Nephron (organoid): ENCODE measurements at regions not wholly inside any gene's neighbourhood (a gene's known extent, or its start where the extent isn't known, plus 50 kb on each side); places are given as distances from the start of the nearest gene placed in this dataset.

Source experiments
- H3K27ac Mint-ChIP-seq, 3 experiments: 2 replicates each; pipeline ENCODE4 v1.8.0; 2020; ENCODE audit warnings: mixed read lengths in 3 of 3, mild to moderate bottlenecking in 2 of 3, moderate library complexity in 1 of 3
- H3K27me3 Mint-ChIP-seq: 2 replicates; pipeline ENCODE4 v1.8.0; 2021; ENCODE audit warnings: low read depth, mild to moderate bottlenecking, moderate library complexity, mixed read lengths
- H3K36me3 Mint-ChIP-seq: 2 replicates; pipeline ENCODE4 v1.8.0; 2020; ENCODE audit warnings: low read depth, mixed read lengths
- H3K4me1 Mint-ChIP-seq: 2 replicates; pipeline ENCODE4 v1.8.0; 2020; ENCODE audit warnings: mixed read lengths
- H3K4me3 Mint-ChIP-seq, 3 experiments: 2 replicates each; pipeline ENCODE4 v1.8.0; 2020; ENCODE audit warnings: mild to moderate bottlenecking in 3 of 3, mixed read lengths in 3 of 3, moderate library complexity in 2 of 3
- H3K9me3 Mint-ChIP-seq: 2 replicates; pipeline ENCODE4 v1.8.0; 2020; ENCODE audit warnings: mixed read lengths
- TF ChIP-seq, protein P1 (sequence below), 3 experiments: fragments of 200-600 bp; sonication (generic); IDR thresholded peaks; one replicate each; pipeline ENCODE4 v1.5.0; 2021; ENCODE audit warnings: antibody characterized with exemption in 3 of 3; ENCODE audit not compliant: unreplicated experiment in 3 of 3

DNA sequence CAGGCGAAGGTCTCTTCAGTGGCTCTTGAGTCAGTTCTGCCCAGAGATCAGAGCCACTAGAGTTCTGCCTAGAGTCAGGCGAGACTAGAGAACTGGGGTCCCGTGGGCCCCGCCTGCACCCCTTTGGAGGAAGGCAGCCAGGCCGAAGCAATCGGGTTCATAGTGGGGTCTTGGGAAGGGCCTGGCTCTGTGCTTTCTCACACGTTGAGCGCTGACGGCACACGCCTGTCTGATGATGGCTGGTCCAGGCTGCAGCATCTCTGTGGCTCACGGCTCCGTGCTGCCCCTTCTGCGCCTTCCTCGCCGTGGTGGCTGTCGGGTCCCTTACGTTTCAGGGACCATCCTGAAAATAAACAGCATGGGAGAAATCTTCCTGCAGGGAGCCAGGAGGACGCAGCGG is 78.3 kb upstream of the RNU6ATAC start:
- TF ChIP-seq, protein P1, sequence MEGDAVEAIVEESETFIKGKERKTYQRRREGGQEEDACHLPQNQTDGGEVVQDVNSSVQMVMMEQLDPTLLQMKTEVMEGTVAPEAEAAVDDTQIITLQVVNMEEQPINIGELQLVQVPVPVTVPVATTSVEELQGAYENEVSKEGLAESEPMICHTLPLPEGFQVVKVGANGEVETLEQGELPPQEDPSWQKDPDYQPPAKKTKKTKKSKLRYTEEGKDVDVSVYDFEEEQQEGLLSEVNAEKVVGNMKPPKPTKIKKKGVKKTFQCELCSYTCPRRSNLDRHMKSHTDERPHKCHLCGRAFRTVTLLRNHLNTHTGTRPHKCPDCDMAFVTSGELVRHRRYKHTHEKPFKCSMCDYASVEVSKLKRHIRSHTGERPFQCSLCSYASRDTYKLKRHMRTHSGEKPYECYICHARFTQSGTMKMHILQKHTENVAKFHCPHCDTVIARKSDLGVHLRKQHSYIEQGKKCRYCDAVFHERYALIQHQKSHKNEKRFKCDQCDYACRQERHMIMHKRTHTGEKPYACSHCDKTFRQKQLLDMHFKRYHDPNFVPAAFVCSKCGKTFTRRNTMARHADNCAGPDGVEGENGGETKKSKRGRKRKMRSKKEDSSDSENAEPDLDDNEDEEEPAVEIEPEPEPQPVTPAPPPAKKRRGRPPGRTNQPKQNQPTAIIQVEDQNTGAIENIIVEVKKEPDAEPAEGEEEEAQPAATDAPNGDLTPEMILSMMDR (IDR thresholded peaks at IDR 0.05; ENCODE audit: unreplicated experiment in 3 of 3), result no peak
- Mint-ChIP-seq H3K36me3 (peaks cover 6% of the 10 kb centered on the region), H3K27me3 (peaks cover 42% of the 10 kb centered on the region), H3K9me3 (peaks cover 13% of the 10 kb centered on the region), H3K4me3 (no peak overlapping the region), H3K27ac (no peak overlapping the region), H3K4me1 (peaks cover 18% of the 10 kb centered on the region)

GRCh38 chr9:134243778-134244467 is 79.6 kb upstream of the RNU6ATAC start:
- peaks cover 6% of the 10 kb centered on the region for H3K36me3 Mint-ChIP-seq
- peaks cover 38% of the 10 kb centered on the region for H3K27me3 Mint-ChIP-seq
- TF ChIP-seq, protein P1 (IDR thresholded peaks at IDR 0.05; ENCODE audit: unreplicated experiment in 3 of 3), result no peak
- peaks cover 18% of the 10 kb centered on the region for H3K4me1 Mint-ChIP-seq
- peaks cover 23% of the 10 kb centered on the region for H3K9me3 Mint-ChIP-seq
- no peak overlapping the region for H3K27ac Mint-ChIP-seq
- H3K4me3 Mint-ChIP-seq, result no peak overlapping the region

DNA sequence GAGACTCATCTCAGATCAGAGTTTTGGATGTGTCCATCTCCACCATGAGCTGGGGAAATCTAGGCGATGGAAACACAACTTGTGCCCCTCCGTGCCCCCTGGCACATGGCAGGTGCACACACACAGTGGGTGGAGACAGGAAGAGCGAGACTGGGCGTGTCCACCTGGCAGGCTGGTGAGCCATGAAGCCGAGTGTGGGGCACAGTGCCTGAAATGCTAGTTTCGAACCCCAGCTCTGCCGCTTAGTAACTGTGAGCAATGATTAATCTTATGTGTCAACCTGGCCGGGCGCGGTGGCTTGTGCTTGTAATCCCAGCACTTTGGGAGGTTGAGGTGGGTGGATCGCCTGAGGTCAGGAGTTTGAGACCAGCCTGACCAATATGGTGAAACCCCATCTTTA is 80.8 kb upstream of the RNU6ATAC start:
- H3K4me3 Mint-ChIP-seq, result no peak overlapping the region
- H3K36me3 Mint-ChIP-seq, result peaks cover 6% of the 10 kb centered on the region
- no peak overlapping the region for H3K27ac Mint-ChIP-seq
- TF ChIP-seq, protein P1 (IDR thresholded peaks at IDR 0.05; ENCODE audit: unreplicated experiment in 3 of 3), result no peak
- peaks cover 16% of the 10 kb centered on the region for H3K4me1 Mint-ChIP-seq
- H3K9me3 Mint-ChIP-seq, result peaks cover 30% of the 10 kb centered on the region
- peaks cover 38% of the 10 kb centered on the region for H3K27me3 Mint-ChIP-seq

DNA sequence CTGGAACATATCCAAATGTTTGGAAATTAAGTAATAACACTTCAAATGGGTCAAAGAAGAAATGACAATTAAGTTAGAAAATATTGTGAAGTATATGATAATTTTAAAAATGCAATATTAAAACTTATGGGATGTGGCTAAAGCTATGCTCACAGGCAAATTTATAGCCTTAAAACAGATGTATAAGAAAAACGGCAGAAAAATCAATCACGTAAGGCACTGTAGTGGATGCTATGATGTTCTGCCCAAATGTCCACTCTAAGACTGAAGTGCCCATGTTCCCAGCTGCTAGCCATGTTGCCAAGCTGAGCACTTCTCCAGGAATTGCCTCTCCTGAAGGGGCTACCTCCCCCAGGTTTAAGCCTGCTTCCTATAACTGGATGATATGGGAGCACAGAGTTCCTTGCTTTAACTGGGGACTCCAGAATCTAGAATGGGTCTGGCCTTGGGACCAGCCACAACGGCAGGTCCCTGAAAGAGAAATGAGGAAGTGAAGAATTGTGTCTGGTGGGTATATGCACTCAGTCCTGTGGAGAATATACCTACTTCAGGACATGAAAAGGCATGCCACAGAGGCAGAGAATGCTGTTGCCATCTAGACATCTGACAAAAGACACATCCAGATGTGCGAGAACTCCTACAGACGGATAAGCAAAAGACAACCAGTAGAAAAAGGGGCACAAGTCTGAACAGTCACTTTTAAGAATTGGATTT is 78.2 kb upstream of the RXRA start:
- TF ChIP-seq, protein P1 (IDR thresholded peaks at IDR 0.05; ENCODE audit: unreplicated experiment in 3 of 3), result no peak
- Mint-ChIP-seq H3K36me3 (peaks cover 6% of the 10 kb centered on the region), H3K27ac (no peak overlapping the region), H3K9me3 (peaks cover 30% of the 10 kb centered on the region), H3K4me1 (peaks cover 5% of the 10 kb centered on the region), H3K4me3 (no peak overlapping the region), H3K27me3 (peaks cover 21% of the 10 kb centered on the region)

- TF ChIP-seq, protein P1 (IDR thresholded peaks at IDR 0.05; ENCODE audit: unreplicated experiment in 3 of 3), result no peak
- H3K4me3 Mint-ChIP-seq, result no peak overlapping the region
- no peaks in the 10 kb centered on the region for H3K4me1 Mint-ChIP-seq
- peaks cover 20% of the 10 kb centered on the region for H3K27me3 Mint-ChIP-seq
- peaks cover 4% of the 10 kb centered on the region for H3K36me3 Mint-ChIP-seq
- H3K9me3 Mint-ChIP-seq, result peaks cover 19% of the 10 kb centered on the region
- no peak overlapping the region for H3K27ac Mint-ChIP-seq
Observed at GRCh38 chr9:134251296-134252069, 74.8 kb upstream of the RXRA start.
